ENCODE measurements at regions not wholly inside any gene's neighbourhood (a gene's known extent, or its start where the extent isn't known, plus 50 kb on each side); places are given as distances from the start of the nearest gene placed in this dataset.

DNA sequence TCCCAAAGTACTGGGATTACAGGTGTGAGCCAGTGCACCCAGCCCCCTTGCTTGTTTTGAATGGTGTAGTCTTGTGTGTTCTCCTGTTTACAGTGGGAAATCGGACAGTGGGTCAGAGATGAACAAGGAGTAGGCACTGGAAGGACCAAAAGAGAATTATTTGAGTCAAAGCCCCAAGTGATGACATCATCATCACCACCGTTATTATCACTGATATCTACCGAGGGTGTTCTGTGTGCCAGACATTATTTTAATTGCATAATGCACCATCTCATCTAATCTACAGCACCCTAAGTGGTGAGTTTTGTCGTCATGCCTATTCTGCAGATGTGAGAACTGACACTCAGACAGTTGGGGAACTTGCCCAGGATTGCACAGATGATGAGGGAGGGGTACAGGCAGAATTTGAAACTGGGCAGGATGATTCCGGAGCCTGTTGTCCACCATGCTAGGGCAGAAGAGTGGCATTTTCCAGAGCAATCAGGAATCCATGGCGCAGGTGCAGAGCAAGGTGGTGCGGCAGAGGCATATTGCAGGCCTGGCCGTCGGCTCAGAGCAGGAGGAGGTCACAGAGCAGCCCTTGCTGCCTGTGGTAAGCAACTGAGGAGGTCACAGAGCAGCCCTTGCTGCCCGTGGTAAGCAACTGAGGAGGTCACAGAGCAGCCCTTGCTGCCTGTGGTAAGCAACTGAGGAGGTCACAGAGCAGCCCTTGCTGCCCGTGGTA lies 137.0 kb upstream of the HDAC4 start:
- DNase-seq: no peak

- DNase-seq: no peak
Measured at GRCh38 chr2:239536186-239536585, 135.4 kb upstream of the HDAC4 start.

GRCh38 chr2:239535413-239536144 lies 134.8 kb upstream of the HDAC4 start:
- DNase-seq: no peak

- peak; percentile 77 for DNase-seq
Measured at GRCh38 chr2:239534581-239535412, 134.0 kb upstream of the HDAC4 start.

DNA sequence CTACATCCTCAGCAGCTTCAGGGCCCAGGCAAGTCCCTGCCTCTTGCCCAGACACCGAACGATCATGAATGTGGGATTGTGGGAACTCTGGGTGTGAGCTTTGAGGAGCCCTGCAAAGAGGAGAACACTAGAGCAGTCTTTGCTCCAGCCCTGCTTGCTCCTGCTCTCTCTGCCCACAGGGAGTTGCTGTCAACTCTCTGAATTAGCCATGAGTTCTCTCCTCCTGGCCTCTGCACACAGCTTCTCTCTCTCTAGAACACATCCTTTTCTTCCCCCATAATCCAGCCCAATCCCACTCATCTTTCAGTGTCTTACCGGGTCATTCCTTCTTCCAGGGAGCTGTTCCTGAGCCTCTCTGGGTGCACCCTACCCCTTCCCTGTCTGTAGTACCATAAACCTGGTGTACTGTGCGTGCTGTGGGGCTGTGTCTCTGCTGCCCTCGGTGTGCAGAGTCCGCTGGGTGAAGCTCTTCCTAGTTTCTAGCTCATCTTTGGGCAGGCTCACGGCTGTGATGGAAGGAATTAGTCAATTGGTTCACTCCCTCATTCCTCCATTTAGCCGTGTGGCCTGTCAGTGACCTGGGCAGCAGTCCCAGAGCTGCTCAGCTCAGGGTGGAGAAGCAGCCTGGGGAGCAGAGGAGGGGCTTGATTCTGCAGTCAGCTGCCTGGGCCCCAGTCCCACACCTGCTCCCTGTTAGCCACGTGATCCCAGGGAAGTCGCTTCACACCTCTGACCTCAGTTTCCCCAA lies 132.9 kb upstream of the HDAC4 start:
- no peak for DNase-seq

DNA sequence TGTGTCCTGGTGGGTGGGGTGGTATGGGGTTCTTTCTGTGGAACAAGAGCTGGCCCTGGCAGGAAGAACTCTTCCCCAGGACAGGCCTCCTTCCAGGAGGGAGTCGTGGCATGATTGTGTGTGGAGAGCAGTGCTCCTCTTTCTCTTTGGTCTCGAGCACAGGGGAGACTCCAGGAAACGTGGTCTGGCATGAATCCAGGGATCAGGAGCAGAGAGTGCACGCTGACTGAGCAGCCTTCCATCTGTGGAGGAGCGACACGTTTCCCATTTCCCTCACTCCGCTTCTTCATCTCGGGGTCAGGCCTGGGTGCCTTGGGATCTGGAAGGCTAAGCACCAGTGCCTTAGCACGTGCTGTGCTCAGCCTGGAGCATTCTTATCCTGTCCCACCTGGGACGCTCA lies 132.0 kb upstream of the HDAC4 start:
- DNase-seq: peak; percentile 4

DNA sequence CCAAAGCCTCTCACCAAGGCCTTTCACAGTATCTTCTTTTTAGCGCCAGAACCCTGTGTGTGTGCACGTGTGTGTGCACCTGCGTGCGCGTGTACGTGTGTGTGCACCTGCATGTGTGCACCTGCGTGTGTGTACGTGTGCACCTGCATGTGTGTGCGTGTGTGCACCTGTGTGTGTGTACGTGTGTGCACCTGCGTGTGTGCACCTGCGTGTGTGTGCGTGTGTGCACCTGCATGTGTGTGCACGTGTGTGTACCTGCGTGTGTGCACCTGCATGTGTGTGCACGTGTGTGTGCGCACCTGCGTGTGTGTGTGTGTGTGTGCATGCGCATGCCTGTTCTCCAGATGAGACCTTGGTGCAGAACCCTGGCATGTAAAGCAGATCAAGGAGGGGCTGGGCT lies 131.4 kb upstream of the HDAC4 start:
- no peak for DNase-seq

GRCh38 chr2:239531456-239532241 lies 130.8 kb upstream of the HDAC4 start:
- peak; percentile 24 for DNase-seq

DNA sequence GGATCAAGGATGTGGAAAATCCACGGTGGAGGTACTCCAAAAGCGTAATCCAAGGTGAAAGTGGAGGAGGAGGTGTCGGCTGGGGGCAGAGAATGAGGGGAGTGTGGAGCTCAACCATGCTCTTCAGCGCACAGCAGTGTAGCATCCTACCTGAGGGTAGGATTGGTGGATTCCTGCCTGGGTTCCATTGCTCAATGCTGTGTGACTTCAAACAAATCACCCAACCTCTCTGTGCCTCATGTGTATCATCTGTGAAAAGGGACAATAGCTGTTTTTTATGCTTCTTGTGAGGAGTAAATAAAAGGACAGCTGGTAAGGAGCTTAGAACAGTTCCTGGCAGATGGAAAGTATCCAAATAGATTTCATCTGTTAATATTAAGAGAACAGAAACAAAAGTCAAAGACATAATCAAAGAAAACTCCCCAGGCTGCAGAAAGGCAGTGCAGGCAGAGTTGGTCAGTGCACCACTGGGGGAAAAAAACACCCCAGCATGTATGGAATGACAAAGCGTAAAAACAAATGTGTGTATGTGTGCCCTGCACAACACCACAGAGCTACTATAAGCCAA lies 130.0 kb upstream of the HDAC4 start:
- DNase-seq: no peak

GRCh38 chr2:239529313-239530015 lies 128.6 kb upstream of the HDAC4 start:
- no peak for DNase-seq

DNA sequence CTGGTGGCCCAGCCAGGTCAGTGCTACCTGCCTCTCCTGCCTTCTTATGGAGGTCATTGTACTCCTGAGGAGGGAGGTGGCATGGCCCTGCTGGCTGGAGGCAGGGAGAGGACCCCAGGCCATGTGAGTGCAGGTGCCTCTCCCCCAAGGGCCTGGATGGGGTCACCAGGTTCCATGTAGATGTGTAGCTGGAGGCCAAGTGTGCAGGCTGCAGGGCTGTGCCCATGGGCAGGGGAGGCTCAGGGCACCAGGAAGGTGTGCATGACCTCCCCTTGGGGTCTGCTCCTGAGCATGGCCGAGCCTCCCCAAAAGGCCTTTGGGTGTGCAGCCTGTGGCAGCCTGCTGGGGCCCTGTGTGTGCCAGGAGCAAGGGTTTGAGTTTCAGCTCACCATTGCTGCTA lies 128.1 kb upstream of the HDAC4 start:
- no peak for DNase-seq

GRCh38 chr2:239528146-239528545 lies 127.3 kb upstream of the HDAC4 start:
- no peak for DNase-seq

- DNase-seq: no peak
Measured at GRCh38 chr2:239526666-239527415, 126.0 kb upstream of the HDAC4 start.

DNA sequence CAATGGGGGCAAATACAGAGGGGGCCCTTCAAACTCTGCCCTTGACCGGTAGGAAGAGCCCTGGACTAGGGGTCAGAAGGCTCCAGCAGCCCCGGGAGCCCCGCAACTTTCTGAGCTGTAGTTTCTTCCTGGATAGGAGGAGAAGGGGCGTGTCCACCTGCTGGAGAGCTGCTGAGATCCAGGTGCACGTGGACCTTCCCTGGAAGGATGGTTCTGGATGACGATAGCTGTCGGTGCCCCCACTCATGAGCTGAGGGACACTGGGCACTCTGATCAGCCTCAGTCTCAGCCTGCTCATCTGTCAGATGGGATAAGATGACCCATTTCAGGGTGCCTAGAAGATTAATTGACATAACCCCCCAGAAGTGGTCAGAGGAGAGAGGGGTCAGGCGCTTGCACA lies 125.2 kb upstream of the HDAC4 start:
- DNase-seq: no peak

- no peak for DNase-seq
Measured at GRCh38 chr2:239523954-239524330, 123.1 kb upstream of the HDAC4 start.

DNA sequence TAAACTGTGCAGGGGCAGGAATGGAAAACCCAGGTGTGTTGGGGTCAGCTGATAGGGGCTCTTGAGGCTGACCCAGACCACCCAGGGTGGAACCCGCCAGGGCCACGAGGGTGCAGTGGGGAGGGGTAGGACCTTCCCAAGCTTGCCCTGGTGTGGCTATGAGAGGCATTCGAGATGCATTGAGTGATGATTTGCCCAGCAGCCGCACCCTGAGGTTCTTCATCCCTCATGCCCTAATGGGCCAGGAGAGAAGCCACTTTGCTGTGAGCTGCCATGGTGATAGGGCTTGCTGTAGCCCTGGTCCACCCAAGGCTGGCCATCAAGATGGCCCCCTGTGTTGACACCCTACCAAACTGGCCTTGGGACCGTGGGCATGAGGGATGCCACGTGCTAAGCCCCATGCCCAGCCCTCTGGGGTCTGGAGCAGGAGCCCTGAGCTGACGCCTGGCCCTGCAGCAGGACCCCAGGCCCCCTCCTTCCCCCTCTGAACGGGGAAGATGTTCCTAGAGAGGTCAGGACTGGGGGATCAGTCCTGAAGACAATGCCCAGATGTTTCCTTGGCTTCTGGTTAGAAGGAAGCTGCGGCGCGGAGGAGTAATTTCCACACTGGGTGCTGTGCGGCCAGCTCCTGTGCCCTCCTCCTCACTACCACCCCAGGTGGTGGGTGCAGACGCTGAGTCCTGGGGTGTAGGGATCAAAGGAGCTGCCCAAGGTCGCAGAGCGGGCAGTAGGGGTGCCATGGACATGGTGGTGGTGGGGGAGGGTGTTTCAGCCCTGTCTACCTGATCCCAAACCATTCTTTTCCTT lies 122.5 kb upstream of the HDAC4 start:
- DNase-seq: no peak

- no peak for DNase-seq
Measured at GRCh38 chr2:239522740-239523119, 121.9 kb upstream of the HDAC4 start.

DNA sequence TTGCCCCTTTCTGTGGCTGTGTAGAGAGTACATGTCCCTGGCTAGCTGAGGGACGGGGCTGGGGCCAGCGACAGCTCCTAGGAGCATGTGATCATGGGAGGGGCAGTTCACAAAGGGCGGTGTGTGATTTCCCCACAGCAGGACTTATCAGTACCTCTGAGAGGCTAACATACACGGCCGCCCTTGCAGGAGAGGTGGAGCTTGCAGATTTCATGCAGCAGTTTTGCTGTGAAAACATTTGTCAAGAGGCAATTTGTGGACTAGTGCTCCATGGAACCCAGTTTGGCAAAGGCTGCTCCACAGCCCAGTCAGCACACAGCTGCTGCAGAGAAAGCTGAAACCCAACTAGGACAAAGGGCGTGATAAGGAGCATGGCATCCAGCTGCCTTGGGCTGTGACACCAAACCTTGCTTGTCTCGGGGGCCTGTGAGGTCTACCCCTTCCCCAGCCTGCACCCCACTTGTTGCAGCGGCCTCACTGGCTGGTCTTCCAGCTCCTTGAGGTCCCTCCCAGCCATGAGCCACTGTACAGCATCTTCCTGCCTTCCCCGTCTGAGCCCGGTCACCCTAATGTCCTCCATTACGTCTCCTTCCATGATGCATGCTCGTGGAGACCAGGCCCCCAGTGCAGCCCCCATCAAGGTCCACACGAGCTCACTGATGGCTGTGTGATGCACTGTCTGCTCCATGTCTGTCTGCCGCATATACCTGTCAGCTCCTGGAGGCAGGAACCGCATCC lies 121.4 kb upstream of the HDAC4 start:
- no peak for DNase-seq

GRCh38 chr2:239521518-239521815 lies 120.6 kb upstream of the HDAC4 start:
- no peak for DNase-seq
